K562 (cell line): ENCODE measurements at regions not wholly inside any gene's neighbourhood (a gene's known extent, or its start where the extent isn't known, plus 50 kb on each side); places are given as distances from the start of the nearest gene placed in this dataset.
A peak's percentile ranks its signal among the peaks of the same experiment; 100 is the strongest.

Experiments
- ATAC-seq: fragments of 200-7000 bp; cut with Tn5 transposase; 3 replicates; pipeline ENCODE4 v1.9.1; 2020; ENCODE audit warnings: moderate library complexity
- BruUV-seq: library from RNA; stranded (reverse); fragments of 400-500 nt; replicated peaks from 2 replicates; lab custom pipeline; 2021; lab: Mats Ljungman, UMichigan
- CTCF ChIA-PET: fragments of 300-600 bp; formaldehyde crosslinking; extraction: SDS; loops from one replicate; lab custom pipeline; 2021; ENCODE audit warnings: low intra/inter-chr PET ratio; lab: Yijun Ruan, JAX
- POLR2A ChIA-PET: fragments of 300-600, 350-650 bp; sonication (Branson Sonifier 250); formaldehyde crosslinking; extraction: SDS; loops from one replicate; lab custom pipeline; 2021; ENCODE audit warnings: antibody characterized with exemption, inconsistent platforms; lab: Yijun Ruan, JAX
- DNase-seq, 4 experiments: peaks; one replicate each; pipeline versions ENCODE4 v3.0.0 to v3.0.0-alpha.2; 2011 to 2018; ENCODE audit warnings: low spot score in 3 of 4, mixed read lengths in 3 of 4; ENCODE audit errors: extremely low read depth in 1 of 4
- FAIRE-seq: peaks from 2 replicates; lab custom pipeline; 2011; peaks lifted over from hg19 to GRCh38; lab: Jason Lieb, UNC
- H2AFZ ChIP-seq: 2 replicates; pipeline ENCODE4 v1.6.0; 2011; ENCODE audit warnings: low read depth, low read length, control low read depth, inconsistent platforms
- H3K27ac ChIP-seq: fragments of 200-600 bp; 3 replicates; pipeline ENCODE4 v1.8.0; 2011; ENCODE audit warnings: low read depth, mild to moderate bottlenecking, control low read depth, inconsistent platforms, low read length, moderate library complexity, mixed read lengths; ENCODE audit errors: extremely low read depth
- H3K27me3 ChIP-seq, 2 experiments: fragments of 300-600 bp in 1 of 2; 2 replicates in 1 of 2; 3 replicates in 1 of 2; pipeline versions ENCODE4 v1.6.0 to v1.8.0; 2011; ENCODE audit warnings: inconsistent platforms in 2 of 2, low read length in 2 of 2, mild to moderate bottlenecking in 1 of 2, mixed read lengths in 1 of 2, moderate library complexity in 1 of 2; ENCODE audit not compliant: control insufficient read depth in 2 of 2, insufficient read depth in 2 of 2
- H3K36me3 ChIP-seq: fragments of 300-600 bp; 3 replicates; pipeline ENCODE4 v1.8.0; 2011; ENCODE audit warnings: mild to moderate bottlenecking, low read length, inconsistent platforms; ENCODE audit not compliant: control insufficient read depth, insufficient read depth
- H3K4me1 ChIP-seq, 2 experiments: fragments of 200-600 bp in 1 of 2; replicated peaks in 1 of 2; 2 replicates in 1 of 2; 3 replicates in 1 of 2; pipeline versions ENCODE4 v1.5.1 to v1.8.0; 2011; ENCODE audit warnings: inconsistent platforms in 2 of 2, low read length in 2 of 2, mild to moderate bottlenecking in 1 of 2, mixed read lengths in 1 of 2, moderate library complexity in 1 of 2; ENCODE audit not compliant: control insufficient read depth in 2 of 2, insufficient read depth in 2 of 2
- H3K4me2 ChIP-seq: 2 replicates; pipeline ENCODE4 v1.6.1; 2011; ENCODE audit warnings: low read length, control low read depth, inconsistent platforms, mixed read lengths; ENCODE audit not compliant: insufficient read depth
- H3K4me3 ChIP-seq: fragments of 200-600 bp; sonication (generic), shearing (Covaris generic); 2 replicates; pipeline ENCODE4 v1.5.1; 2016; ENCODE audit warnings: control low read depth, inconsistent platforms
- H3K79me2 ChIP-seq: fragments of 200-600 bp; 3 replicates; pipeline ENCODE4 v1.8.0; 2011; ENCODE audit warnings: low read length, inconsistent platforms; ENCODE audit not compliant: control insufficient read depth, insufficient read depth
- H3K9ac ChIP-seq, 2 experiments: 2 replicates each; pipeline versions ENCODE4 v1.6.0 to v1.6.1; 2011; ENCODE audit warnings: low read depth in 2 of 2, low read length in 2 of 2, control low read depth in 1 of 2, inconsistent platforms in 1 of 2, mild to moderate bottlenecking in 1 of 2, mixed read lengths in 1 of 2; ENCODE audit not compliant: insufficient read depth in 1 of 2
- H3K9me1 ChIP-seq: one replicate; pipeline ENCODE4 v1.6.0; 2011; ENCODE audit warnings: inconsistent platforms, mild to moderate bottlenecking, low read length, moderate library complexity; ENCODE audit not compliant: control insufficient read depth, insufficient read depth
- H3K9me3 ChIP-seq: replicated peaks from 2 replicates; pipeline ENCODE4 v1.5.1; 2011; ENCODE audit warnings: low read depth, low read length, inconsistent platforms; ENCODE audit not compliant: control insufficient read depth, insufficient read depth
- H4K20me1 ChIP-seq: replicated peaks from 2 replicates; pipeline ENCODE4 v1.6.1; 2011; ENCODE audit warnings: low read length, inconsistent platforms, mixed read lengths; ENCODE audit not compliant: control insufficient read depth, insufficient read depth
- CTBP1 ChIP-seq: fragments of 450-650 bp; IDR thresholded peaks from 2 replicates; pipeline ENCODE4 v1.6.1; 2016; ENCODE audit warnings: borderline replicate concordance
- RFX7 ChIP-seq: fragments of 250-450 bp; sonication (Bioruptor Pico); IDR thresholded peaks from 2 replicates; pipeline ENCODE4 v1.5.1; 2021; ENCODE audit warnings: mild to moderate bottlenecking
- ZNF184 ChIP-seq: sonication (generic); formaldehyde crosslinking; IDR thresholded peaks from 2 replicates; pipeline ENCODE4 v1.5.0; 2020; ENCODE audit warnings: missing genetic modification reagents
- ZNF79 ChIP-seq: fragments of 250-450 bp; sonication (Bioruptor Pico); IDR thresholded peaks from 2 replicates; pipeline ENCODE4 v1.4.0; 2020; ENCODE audit warnings: low read depth, mild to moderate bottlenecking, moderate library complexity
- WGBS: fragments of 100-300 bp; shearing (Covaris generic); methylation state at CpG from one replicate; pipeline ENCODE4 v1.1.6; 2016; ENCODE audit warnings: low coverage, mixed read lengths; ENCODE audit not compliant: insufficient coverage; ENCODE audit errors: missing lambda C conversion rate; 5-methylcytosine and 5-hydroxymethylcytosine counted together
- in situ Hi-C: fragments of 300-500 bp; cut with MboI; formaldehyde crosslinking; loops from 4 replicates; pipeline ENCODE4 v1.15.0; 2018; ENCODE audit warnings: inconsistent platforms, mixed read lengths
- intact Hi-C: fragments of 100-400 bp; cut with micrococcal nuclease; formaldehyde crosslinking; loops from 2 replicates; pipeline ENCODE4 v1.14.2; 2022
- TF ChIP-seq, protein P1 (sequence below): fragments of 250-450 bp; sonication (Bioruptor Pico); IDR thresholded peaks from 2 replicates; pipeline ENCODE4 v1.4.0; 2020; ENCODE audit warnings: mild to moderate bottlenecking, moderate library complexity, borderline replicate concordance
- TF ChIP-seq, protein P2 (sequence below): fragments of 250-450 bp; sonication (Bioruptor Pico); IDR thresholded peaks from 2 replicates; pipeline ENCODE4 v1.8.0; 2021; ENCODE audit warnings: mild to moderate bottlenecking, moderate library complexity
- TF ChIP-seq, protein P3 (sequence below): sonication (generic); formaldehyde crosslinking; IDR thresholded peaks from 2 replicates; pipeline ENCODE4 v1.5.0; 2020; ENCODE audit warnings: missing genetic modification reagents

DNA sequence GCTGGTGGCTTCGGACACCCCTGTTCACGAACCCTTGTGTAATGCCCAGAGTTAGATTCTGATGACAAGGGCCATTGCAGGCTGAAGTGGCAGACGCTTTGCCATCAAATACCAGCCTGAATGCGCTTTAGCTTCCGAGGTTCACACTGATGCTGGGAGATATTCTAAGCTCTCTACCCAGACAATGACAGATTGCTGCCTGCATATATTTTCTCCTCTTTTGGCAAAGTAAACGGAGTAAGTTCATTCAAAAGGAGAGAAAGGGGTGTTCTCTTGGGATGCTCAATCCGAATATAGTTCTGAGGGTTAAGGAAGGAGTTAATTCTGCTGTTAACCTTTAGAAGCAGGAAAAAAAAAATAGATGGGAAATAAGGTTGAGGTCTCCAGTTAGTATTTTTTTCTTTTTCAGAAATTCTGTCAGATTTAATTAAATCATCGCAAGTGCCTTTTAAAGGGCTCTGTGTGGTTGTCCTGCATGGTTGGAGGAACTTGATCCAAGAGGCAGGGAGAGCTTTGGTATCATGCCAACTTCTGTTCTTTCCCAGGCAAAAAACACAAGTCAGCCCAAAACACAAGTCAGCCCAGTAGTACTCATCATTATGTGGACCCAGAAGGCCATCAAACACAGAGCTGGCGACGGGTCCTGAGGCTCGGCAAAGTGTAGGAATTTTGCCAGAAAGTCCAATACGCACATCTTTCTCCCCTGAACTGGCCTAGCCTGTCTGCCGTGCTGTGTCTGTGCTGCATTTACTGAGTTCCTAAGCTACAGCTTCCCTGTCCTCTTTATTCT, 70.9 kb upstream of the ST8SIA2 start (continued):
- TF ChIP-seq, protein P1, sequence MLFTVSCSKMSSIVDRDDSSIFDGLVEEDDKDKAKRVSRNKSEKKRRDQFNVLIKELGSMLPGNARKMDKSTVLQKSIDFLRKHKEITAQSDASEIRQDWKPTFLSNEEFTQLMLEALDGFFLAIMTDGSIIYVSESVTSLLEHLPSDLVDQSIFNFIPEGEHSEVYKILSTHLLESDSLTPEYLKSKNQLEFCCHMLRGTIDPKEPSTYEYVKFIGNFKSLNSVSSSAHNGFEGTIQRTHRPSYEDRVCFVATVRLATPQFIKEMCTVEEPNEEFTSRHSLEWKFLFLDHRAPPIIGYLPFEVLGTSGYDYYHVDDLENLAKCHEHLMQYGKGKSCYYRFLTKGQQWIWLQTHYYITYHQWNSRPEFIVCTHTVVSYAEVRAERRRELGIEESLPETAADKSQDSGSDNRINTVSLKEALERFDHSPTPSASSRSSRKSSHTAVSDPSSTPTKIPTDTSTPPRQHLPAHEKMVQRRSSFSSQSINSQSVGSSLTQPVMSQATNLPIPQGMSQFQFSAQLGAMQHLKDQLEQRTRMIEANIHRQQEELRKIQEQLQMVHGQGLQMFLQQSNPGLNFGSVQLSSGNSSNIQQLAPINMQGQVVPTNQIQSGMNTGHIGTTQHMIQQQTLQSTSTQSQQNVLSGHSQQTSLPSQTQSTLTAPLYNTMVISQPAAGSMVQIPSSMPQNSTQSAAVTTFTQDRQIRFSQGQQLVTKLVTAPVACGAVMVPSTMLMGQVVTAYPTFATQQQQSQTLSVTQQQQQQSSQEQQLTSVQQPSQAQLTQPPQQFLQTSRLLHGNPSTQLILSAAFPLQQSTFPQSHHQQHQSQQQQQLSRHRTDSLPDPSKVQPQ (CRISPR knock-in tag), result no peak
- TF ChIP-seq, protein P2, sequence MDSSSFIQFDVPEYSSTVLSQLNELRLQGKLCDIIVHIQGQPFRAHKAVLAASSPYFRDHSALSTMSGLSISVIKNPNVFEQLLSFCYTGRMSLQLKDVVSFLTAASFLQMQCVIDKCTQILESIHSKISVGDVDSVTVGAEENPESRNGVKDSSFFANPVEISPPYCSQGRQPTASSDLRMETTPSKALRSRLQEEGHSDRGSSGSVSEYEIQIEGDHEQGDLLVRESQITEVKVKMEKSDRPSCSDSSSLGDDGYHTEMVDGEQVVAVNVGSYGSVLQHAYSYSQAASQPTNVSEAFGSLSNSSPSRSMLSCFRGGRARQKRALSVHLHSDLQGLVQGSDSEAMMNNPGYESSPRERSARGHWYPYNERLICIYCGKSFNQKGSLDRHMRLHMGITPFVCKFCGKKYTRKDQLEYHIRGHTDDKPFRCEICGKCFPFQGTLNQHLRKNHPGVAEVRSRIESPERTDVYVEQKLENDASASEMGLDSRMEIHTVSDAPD, result no peak
- TF ChIP-seq CTBP1 (no peak), ZNF184 (no peak), ZNF79 (no peak)

DNA sequence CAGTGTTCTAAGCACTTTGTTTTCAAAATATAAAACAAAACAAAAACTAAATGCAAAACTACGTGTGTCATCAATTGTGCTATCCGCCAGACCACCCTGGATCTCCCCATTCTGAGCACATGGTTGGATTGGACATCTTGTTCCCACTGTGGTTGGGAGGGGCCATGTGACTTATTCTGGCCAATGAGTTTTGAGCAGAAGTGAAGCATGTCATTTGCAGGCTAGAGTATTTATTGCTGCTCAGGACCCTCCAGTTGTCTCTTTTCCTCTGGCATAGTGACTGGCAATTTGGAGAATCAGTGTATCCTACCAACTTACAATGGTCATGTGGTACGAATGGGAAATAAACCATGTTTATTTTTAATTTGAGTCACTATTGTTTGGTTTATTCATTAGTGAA, 70.2 kb upstream of the ST8SIA2 start:
- Histone ChIP-seq H3K9ac (no peak overlapping the region), H3K4me1 (no peaks in the 10 kb centered on the region), H2AFZ (no peak overlapping the region), H3K27ac (no peak overlapping the region), H4K20me1 (no peaks in the 10 kb centered on the region), H3K27me3 (peaks cover 0 to 4% of the 10 kb centered on the region in 2 experiments; a peak in 2 of 5 replicates), H3K36me3 (no peaks in the 10 kb centered on the region), H3K4me3 (no peak overlapping the region)
- FAIRE-seq (no peak), ATAC-seq (no peak), DNase-seq (peak in 2 of 4 experiments; percentile 31 to 40)
- BruUV-seq, result no TSS peak
- ChIA-PET CTCF (no interaction called here), POLR2A (no interaction called here)
- TF ChIP-seq, protein P3, sequence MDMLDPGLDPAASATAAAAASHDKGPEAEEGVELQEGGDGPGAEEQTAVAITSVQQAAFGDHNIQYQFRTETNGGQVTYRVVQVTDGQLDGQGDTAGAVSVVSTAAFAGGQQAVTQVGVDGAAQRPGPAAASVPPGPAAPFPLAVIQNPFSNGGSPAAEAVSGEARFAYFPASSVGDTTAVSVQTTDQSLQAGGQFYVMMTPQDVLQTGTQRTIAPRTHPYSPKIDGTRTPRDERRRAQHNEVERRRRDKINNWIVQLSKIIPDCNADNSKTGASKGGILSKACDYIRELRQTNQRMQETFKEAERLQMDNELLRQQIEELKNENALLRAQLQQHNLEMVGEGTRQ (CRISPR knock-in tag), result peak; percentile 73
- TF ChIP-seq RFX7, result no peak
- TF ChIP-seq, all 486 proteins: peak for 1
- in situ Hi-C loops, result no loop called here
- WGBS, result 0% methylated on average over 3 of the region's 3 CpGs
- no peaks in the 10 kb centered on the region for H3K9me3 ChIP-seq
- H3K4me2 ChIP-seq, result no peak overlapping the region
- intact Hi-C loops, result no loop called here
- H3K9me1 ChIP-seq, result no peaks in the 10 kb centered on the region
- H3K79me2 ChIP-seq, result no peaks in the 10 kb centered on the region
